ENCODE measurements at regions not wholly inside any gene's neighbourhood (a gene's known extent, or its start where the extent isn't known, plus 50 kb on each side); places are given as distances from the start of the nearest gene placed in this dataset.

GRCh38 chr18:38042211-38042890 lies 476.8 kb upstream of the CELF4 start:
- no peak overlapping the region for H3K4me3 ChIP-seq
- H3K4me2 ChIP-seq: no peak overlapping the region
- no peaks in the 10 kb centered on the region for H3K9me3 Mint-ChIP-seq
- no peaks in the 10 kb centered on the region for H3K79me2 ChIP-seq (replicated peaks; ENCODE audit: insufficient read depth)
- DNase-seq (ENCODE audit: low spot score) (no peak), ATAC-seq (no peak)
- no peaks in the 10 kb centered on the region for H3F3A ChIP-seq (replicated peaks; ENCODE audit: low read depth)
- H3K9me2 ChIP-seq (ENCODE audit: insufficient read depth): no peaks in the 10 kb centered on the region
- no peaks in the 10 kb centered on the region for H3K36me3 ChIP-seq (ENCODE audit: insufficient read depth)
- H3K27ac ChIP-seq (ENCODE audit: low read depth): no peak overlapping the region
- H3K4me3 Mint-ChIP-seq: no peak overlapping the region
- no peaks in the 10 kb centered on the region for H3K27me3 ChIP-seq (ENCODE audit: insufficient read depth)
- H3K27ac Mint-ChIP-seq: peak overlapping the region; percentile 14; the same call in 1 of the 2 replicates
- H3K4me1 Mint-ChIP-seq: peaks cover 3% of the 10 kb centered on the region; the same call in 1 of the 3 replicates
- peak overlapping the region; percentile 38; the same call in 1 of the 2 replicates for H2AFZ ChIP-seq
- H3K27me3 Mint-ChIP-seq (ENCODE audit: insufficient read depth, low read depth, poor library complexity): no peaks in the 10 kb centered on the region
- TF ChIP-seq STAT1 (IDR thresholded peaks at IDR 0.05; ENCODE audit: unreplicated experiment) (no peak), CREB1 (CRISPR knock-in tag; IDR thresholded peaks at IDR 0.05; ENCODE audit: low read depth) (no peak), ETS1 (IDR thresholded peaks at IDR 0.05) (no peak), EZH2phosphoT487 (IDR thresholded peaks at IDR 0.05; ENCODE audit: unreplicated experiment) (no peak)
- no peaks in the 10 kb centered on the region for H4K20me1 ChIP-seq (replicated peaks; ENCODE audit: insufficient read depth)
- no peaks in the 10 kb centered on the region for H3K36me3 Mint-ChIP-seq (ENCODE audit: low read depth)
- no peaks in the 10 kb centered on the region; the same call in 1 of the 2 replicates for H3K4me1 ChIP-seq (ENCODE audit: insufficient read depth)

GRCh38 chr18:38038242-38038641 lies 472.6 kb upstream of the CELF4 start:
- no peaks in the 10 kb centered on the region for H3K79me2 ChIP-seq (replicated peaks; ENCODE audit: insufficient read depth)
- Mint-ChIP-seq H3K4me3 (no peak overlapping the region), H3K36me3 (ENCODE audit: low read depth) (no peaks in the 10 kb centered on the region), H3K27me3 (ENCODE audit: insufficient read depth, low read depth, poor library complexity) (no peaks in the 10 kb centered on the region), H3K27ac (no peak overlapping the region), H3K9me3 (no peaks in the 10 kb centered on the region), H3K4me1 (peaks cover 3% of the 10 kb centered on the region; the same call in 1 of the 3 replicates)
- H3K4me3 ChIP-seq: no peak overlapping the region
- H3K27me3 ChIP-seq (ENCODE audit: insufficient read depth): no peaks in the 10 kb centered on the region
- no peaks in the 10 kb centered on the region for H4K20me1 ChIP-seq (replicated peaks; ENCODE audit: insufficient read depth)
- ATAC-seq (no peak), DNase-seq (ENCODE audit: low spot score) (no peak)
- no peaks in the 10 kb centered on the region for H3F3A ChIP-seq (replicated peaks; ENCODE audit: low read depth)
- H2AFZ ChIP-seq: no peak overlapping the region
- H3K4me2 ChIP-seq: no peak overlapping the region
- no peaks in the 10 kb centered on the region for H3K36me3 ChIP-seq (ENCODE audit: insufficient read depth)
- no peaks in the 10 kb centered on the region for H3K9me2 ChIP-seq (ENCODE audit: insufficient read depth)
- no peak for TF ChIP-seq ZNF462 (CRISPR knock-in tag; IDR thresholded peaks at IDR 0.05)
- H3K27ac ChIP-seq (ENCODE audit: low read depth): no peak overlapping the region
- no peaks in the 10 kb centered on the region; the same call in 1 of the 2 replicates for H3K4me1 ChIP-seq (ENCODE audit: insufficient read depth)

Data from GM23338 (cell line).